ENCODE measurements at regions not wholly inside any gene's neighbourhood (a gene's known extent, or its start where the extent isn't known, plus 50 kb on each side); places are given as distances from the start of the nearest gene placed in this dataset.

- no peak for DNase-seq (ENCODE audit: low read depth)
Measured at GRCh38 chr6:122524056-122524455, 52.4 kb upstream of the SERINC1 start.

GRCh38 chr6:122530440-122531046 is 58.9 kb upstream of the SERINC1 start:
- DNase-seq (ENCODE audit: low read depth) = peak; percentile 30

GRCh38 chr6:122548281-122548680 is 61.9 kb upstream of the PKIB start:
- DNase-seq (ENCODE audit: low read depth) = no peak

- no peak for DNase-seq (ENCODE audit: low read depth)
Measured at GRCh38 chr6:122548820-122549219, 61.4 kb upstream of the PKIB start.

GRCh38 chr6:122553697-122554096 is 56.5 kb upstream of the PKIB start:
- no peak for DNase-seq (ENCODE audit: low read depth)

GRCh38 chr6:122555561-122555960 is 54.6 kb upstream of the PKIB start:
- DNase-seq (ENCODE audit: low read depth) = no peak

GRCh38 chr6:122558080-122558479 is 52.1 kb upstream of the PKIB start:
- no peak for DNase-seq (ENCODE audit: low read depth)

Data from HS-27A (cell line).